HG02798 (cell line): ENCODE measurements at regions not wholly inside any gene's neighbourhood (a gene's known extent, or its start where the extent isn't known, plus 50 kb on each side); places are given as distances from the start of the nearest gene placed in this dataset.
"Not testable (repeated sequence)": the region's sequence is repeated elsewhere in the genome, so short reads cannot be mapped to it uniquely, and the experiment has no call there.

Experiments used
- ATAC-seq: cut with Tn5 transposase; IDR thresholded peaks from one replicate; pipeline ENCODE4 v1.9.1; 2021; ENCODE audit warnings: mild to moderate bottlenecking; ENCODE audit not compliant: unreplicated experiment, poor library complexity

DNA sequence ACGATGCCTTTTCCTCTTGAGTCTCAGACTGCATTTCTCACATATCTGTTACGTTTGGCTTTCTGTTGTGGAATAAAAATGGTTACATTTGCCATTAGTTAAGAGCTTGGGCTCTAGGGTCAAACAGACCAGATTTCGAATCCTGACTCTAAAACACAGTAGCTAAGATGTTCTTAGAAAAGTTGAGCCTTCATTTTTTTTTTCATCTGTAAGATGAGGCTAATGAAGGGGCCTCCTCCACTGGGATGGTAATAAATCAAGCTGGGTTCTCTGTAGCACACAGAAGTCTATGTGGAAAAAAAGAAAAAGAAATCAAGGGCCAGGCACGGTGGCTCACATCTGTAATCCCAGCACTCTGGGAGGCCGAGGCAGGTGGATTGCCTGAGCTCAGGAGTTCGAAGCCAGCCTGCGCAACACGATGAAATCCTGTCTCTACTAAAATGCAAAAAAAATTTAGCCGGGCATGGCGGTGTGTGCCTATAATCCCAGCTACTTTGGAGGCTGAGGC, 49.9 kb upstream of the CAPRIN1 start:
- no peak for ATAC-seq

DNA sequence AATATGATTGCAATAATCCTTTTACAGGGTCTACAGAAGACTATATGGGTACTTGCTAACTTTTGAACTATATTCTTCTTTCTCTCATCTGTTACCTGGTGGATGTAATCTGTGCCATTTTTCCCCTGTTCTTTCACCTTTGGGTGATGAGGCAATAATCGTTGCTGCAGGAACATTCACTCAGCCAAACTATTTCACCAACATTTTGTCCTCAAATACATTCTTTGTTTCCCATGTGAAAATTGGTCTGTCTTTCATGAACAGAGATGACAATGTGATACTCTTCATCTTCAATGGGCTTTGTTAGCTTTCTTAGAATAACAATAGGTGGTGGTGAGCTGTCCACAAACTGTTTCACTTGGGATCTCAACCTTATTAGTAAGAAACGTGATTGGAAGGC, 52.1 kb upstream of the CAPRIN1 start:
- no peak for ATAC-seq

DNA sequence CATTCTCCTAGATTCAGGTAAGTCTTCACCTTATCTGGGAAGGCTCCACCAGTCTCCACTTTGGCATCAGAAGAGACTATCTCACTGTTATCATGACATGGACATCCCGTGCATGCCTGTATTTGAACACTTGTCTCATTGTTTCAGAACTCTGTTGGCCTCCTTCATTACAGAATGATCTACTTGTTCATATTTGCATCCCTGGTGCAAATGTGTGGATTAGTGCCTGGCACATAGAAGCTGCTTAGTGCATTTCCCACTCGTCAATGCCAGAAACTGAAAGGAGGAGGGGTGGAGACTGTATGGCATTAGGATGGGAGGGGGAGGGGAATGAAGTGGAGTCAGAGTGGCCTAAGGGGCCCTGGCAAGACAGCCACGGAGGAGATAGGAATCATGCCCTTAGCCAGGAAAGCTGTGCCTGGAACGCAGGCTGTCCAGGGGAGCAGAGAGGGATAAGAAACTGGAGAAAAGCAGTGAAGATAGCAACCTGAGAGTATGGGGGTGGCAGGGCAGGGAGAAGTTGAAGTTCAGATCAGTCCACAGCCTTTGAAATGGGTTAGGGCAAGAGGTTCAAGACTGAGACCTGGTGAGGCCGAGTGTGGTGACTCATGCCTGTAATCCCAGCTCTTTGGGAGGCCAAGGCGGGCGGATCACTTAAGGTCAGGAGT, 53.8 kb upstream of the CAPRIN1 start:
- ATAC-seq, result no peak

DNA sequence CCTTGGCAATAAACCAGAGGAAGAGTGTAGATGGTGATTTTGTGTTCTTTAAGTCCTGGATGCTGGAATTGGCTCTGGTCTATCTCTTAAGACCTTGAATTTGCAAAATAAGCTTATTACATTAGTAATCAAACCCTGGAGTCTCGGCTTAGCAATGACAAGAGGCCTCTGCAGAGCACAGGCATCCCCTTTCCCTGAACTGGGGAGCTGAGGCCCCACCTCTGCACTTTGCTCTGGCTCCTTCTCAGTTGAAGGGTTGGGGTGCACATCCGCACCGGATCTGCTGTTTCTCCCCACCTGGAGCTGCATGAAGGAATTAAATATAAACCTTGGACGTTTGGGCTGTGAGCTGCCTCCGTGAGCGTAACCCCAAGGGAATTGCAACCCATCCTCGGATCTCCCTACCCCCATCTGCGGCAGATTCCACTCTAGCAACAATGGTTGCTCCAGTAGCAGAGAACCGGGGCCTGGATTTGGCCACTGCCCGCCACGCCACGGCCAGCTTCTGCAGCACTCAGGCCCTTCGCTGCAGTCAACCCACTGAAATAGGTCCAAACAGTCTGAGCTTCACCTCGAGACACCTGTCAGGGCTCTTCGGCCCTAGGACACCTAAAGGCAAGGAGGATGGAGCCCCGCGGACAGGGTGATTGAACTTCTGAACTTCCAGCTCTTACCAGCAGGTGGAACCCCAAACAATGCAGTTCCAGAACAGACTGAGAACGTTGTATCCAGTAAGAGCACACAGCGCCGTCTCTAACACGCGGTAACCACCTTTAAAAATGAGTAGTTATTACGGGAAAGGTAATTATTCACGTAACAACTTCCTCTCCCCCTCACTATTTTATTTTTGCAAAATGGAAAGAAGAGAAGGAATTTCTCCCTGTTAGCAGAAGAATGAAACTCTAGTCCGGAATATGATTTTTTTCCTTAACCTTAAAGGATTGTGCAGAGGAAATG, 54.8 kb upstream of the CAPRIN1 start:
- peak; percentile 84 for ATAC-seq

DNA sequence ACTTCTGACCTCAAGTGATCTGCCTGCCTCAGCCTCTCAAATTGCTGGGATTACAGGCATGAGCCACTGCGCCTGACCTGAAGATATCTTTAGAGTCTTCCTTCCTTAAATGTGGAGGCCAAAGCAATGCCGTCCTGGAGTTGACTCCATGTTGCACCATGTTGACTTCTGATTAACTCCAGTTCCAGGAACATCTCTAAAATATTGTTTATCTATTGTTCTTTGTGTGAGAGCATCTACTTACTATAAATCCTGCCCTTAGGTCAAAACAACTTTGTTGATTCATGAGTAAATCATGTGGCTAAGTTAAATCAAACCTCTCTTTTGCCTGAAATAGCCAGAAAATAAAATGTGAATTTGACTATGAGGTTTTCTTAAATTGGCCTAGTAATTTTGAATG, 56.6 kb upstream of the CAPRIN1 start:
- ATAC-seq, result no peak

DNA sequence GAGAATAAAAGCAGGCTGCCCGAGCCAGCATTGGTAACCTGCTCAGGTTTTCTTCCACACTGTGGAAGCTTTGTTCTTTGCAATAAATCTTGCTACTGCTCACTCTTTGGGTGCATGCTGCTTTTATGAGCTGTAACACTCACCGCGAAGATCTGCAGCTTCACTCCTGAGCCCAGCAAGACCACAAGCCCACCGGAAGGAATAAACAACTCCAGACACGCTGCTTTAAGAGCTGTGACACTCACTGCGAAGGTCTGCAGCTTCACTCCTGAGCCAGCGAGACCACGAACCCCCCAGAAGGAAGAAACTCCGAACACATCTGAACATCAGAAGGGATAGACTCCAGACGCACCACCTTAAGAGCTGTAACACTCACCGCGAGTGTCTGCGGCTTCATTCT, 60.4 kb upstream of the CAPRIN1 start:
- ATAC-seq, result not testable (repeated sequence)

DNA sequence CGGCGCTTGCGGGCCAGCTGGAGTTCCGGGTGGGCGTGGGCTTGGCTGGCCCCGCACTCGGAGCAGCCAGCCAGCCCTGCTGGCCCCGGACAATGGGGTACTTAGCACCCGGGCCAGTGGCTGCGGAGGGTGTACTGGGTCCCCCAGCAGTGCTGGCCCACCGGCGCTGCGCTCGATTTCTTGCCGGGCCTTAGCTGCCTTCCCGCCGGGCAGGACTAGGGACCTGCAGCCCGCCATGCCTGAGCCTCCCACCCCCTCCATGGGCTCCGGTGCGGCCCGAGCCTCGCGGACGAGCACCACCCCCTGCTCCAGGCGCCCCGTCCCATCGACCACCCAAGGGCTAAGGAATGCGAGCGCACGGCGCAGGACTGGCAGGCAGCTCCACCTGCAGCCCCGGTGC, 61.4 kb upstream of the CAPRIN1 start:
- not testable (repeated sequence) for ATAC-seq

DNA sequence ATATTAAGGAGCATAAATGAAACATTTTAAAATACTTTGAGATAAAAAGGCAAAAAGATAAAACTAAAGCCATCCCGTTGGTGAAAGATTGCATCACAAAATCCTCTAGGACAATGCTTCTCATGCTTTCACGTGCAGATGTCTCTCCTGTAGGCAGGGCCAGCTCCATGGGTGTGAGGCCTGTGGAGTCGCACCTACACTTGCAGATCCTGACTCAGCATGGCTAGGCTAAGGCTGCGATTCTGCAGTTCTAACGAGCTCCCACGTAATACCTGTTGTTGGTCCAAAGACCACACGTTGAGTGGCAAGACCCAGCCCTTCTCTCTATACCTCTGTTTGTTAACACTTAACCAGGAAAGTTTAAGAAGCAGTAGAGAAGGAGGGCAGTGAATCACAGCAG, 62.1 kb upstream of the CAPRIN1 start:
- no peak for ATAC-seq

DNA sequence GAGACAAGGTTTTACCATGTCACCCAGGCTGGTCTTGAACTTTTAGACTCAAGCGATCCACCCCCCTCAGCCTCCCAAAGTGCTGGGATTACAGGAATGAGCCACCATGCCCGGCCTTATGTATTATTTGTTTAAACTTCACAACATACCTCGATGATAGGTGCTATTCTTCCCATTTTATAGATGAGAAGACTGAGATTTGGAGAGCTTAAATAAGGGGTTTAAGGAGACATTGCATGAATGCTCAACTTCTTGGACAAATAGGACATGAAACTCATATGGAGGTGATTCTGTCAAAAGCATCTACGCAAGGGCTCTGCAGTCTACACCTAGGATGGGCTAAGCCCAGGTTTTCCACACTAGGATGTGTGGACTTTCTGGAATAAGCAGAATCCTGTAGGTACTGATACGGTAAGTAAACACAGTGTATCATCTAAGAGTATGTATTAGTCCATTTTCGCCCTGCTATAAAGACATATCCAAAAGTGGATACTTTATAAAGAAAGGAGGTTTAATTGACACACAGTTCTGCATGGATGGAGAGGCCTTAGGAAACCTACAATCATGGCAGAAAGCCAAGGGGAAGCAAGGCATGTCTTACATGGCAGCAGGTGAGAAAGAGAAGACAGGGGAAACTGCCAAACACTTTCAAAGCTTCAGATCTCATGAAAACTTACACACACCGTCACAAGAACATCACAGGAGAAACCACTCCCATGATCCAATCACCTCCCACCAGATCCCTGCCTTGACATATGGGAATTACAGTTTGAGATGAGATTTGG, 62.8 kb upstream of the CAPRIN1 start:
- ATAC-seq, result no peak

DNA sequence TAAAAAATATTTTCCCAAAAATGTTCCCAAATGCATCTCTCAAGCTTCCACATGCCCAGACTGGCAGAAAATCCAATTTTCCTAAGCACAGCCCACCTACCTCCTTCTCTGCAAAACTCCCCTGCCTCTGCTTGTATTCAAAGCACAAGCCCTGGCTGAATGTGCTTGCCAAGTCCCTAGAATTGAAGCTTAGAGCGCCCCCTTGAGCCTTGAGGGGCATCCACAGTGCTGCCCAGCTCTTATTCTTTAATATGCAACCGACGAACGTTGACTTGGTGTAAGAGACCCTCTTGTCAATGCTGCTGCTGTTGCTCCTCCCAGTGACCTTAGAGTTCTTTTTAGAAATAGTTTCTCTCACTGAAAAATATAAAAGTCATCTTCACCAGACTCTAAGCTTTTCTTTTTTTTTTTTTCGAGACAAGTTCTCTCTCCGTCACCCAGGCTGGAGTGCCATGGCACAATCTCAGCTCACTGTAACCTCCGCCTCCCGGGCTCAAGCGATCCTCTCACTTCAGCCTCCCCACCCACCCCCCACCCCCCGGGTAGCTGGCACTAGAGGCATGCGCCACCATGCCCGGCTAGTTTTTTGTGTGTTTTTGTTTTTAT, 63.5 kb upstream of the CAPRIN1 start:
- peak; percentile 60 for ATAC-seq

DNA sequence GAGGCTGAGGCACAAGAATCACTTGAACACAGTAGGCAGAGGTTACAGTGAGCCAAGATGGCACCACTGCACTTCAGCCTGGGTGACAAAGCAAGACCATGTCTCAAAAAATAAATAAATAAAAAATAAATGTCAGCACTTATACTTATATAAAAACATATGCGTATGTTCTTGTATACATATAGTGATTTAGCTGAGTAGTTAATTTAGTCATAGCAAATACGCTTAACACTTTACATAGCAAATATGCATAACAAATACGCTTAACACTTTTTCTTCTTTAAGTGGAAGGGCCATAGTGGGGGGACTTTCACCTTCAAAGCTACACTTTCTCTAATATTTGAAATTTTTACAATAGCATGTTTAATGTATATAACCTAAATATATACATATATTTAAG, 64.0 kb upstream of the CAPRIN1 start:
- ATAC-seq, result no peak

DNA sequence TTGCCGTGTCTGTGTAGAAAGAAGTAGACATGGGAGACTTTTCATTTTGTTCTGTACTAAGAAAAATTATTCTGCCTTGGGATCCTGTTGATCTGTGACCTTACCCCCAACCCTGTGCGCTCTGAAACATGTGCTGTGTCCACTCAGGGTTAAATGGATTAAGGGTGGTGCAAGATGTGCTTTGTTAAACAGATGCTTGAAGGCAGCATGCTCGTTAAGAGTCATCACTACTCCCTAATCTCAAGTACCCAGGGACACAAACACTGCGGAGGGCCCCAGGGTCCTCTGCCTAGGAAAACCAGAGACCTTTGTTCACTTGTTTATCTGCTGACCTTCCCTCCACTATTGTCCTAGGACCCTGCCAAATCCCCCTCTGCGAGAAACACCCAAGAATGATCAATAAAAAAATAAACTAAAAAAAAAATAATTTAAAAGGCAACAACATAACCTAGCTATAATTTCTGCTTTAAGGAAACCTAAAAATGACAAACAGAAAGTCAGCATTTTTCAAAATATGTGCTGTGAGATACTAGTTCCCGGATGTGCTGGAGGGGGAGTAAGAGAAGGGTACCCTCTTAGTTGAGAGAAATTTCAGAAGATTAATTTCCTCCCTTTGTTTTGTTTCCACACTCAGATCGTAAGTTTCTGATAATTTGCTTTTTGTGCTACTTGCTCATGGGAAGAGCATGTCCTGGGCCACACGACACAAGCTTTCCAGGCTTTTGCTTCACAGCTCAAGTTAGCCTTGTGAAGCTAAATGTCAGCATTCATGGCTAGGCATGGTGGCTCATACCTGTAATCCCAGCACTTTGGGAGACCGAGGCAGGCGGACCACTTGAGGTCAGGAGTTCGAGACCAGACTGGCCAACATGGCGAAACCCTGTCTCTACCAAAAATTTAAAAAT, 64.7 kb upstream of the CAPRIN1 start:
- not testable (repeated sequence) for ATAC-seq

DNA sequence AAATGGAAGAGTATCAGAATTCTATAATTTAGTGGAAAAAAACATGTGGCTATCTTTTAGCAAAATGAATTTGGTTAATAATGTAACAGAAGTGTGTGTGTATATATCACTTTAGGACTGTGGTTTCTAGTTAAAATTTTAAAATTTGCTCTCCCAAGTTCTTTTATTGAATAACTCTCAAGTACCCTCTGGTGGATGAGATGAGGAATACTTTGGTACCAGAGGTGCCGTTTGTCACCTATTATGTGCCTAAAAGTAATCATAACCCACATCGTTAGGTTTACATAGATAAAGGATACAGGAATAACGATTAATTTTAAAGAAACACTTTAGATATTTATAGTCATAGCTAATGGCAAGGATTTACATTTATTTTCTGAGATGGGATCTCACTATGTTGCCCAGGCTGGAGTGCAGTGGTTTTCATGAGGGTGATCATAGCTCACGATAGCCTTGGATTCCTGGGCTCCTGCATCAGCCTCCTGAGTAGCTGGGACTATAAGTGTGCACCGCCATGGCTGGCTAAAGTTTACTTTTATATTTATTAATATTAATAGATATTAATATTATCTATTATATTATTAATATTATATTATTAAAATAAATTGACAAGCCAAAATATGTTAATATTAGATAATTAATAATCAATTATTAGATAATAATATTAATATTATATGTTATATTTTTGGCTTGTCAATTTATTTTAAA, 66.7 kb upstream of the CAPRIN1 start:
- no peak for ATAC-seq

DNA sequence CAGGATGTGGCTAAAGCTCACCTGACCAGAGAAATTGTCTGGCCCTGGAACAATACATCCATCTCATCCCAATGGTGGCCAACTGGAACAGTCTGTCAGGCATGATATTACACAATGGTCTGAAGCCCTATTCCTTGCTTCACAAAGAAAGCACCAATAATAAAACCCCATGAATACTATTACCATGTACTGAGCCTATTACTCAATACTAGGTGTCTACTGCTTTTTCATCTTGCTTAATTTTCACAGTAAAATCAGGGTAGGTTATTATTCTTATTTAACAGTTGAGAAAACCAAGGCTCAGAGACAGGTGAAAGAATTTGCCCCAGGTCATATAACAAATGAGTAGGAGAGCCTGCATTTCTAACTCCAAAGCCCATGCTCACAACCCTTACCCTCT, 68.9 kb upstream of the CAPRIN1 start:
- no peak for ATAC-seq

DNA sequence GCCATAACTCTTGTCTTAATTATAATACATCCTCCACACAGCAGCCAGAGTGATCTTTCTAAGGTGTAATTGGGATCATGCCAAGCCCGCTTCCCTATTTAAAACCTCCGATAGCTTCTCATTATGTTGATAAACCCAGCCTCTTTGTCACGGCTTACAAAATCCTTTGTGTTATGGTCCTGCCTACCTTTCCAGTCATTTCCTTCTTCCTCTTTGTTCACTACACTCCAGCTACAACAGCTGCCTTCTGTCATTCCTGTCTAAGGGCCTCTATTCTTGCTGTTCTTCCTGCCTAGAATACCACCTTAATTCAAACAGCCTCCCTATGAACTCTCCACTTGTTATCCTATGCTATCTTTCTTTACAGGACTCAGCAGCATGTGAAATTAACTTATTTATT, 70.6 kb upstream of the CAPRIN1 start:
- ATAC-seq, result no peak

DNA sequence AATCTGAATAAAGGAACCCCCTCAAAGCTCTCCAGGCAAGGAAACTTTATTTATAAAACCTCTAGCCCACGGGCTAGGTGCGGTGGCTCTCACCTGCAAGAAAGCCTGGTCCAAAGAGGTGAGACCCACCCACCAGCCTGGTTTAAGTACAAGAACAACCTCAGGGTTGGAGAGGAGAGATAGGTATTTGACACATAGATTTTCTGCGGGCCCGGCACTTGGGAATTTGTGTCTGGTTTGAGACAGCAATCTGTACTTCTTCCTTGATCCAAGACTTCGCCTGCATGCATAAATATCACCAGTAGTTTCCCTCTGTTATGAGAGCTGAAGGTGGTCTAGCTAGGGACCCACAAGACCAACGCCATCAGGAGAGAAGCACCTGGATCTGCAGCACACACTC, 73.2 kb upstream of the CAPRIN1 start:
- ATAC-seq, result no peak

DNA sequence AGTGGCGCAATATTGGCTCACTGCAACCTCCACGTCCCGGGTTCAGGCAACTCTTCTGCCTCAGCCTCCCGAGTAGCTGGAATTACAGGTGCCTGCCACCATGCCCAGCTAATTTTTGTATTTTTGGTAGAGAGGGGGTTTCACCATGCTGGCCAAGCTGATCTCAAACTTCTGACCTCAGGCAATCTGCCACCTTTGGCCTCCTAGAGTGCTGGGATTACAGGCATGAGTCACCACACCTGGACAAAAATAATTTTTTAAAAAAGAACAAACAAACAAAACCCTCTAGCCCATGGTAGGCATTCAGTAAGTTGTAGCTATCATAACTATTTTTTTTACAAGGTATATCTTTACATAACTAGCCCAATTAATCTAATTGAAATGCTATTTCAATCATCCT, 73.9 kb upstream of the CAPRIN1 start:
- no peak for ATAC-seq

DNA sequence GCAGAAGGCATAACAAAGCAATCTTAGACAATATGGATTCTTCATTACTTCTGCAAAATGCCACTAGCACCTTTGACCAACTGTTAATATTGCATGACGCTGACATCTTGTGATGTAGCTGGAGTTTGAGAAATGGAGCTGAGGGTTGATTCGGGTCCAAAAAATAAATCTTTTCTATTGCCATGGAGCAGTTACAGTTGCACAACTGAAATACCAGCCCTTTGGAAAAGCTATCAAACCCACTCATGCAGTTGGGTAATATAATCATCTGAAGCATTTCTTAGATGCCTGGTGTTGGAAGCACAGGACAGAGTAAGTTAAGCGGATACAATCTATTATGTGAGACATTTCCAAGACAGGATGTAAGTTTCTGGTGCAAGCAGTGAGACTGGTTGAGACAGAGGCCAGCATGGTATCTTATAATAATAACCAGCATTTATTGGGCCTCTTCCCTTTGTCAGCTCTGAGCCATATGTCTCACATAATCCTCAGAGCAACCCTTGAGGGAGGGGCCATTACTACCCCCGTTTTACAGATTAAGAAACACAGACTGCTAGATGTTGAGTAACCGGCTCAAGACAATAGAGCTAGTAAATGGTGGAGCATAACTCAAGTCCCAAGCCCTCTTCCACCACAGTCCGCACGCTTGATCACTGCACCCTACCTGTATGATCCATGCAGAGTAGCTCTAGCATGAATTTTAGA, 74.9 kb upstream of the CAPRIN1 start:
- no peak for ATAC-seq
